DND-41 (cell line): ENCODE measurements at regions not wholly inside any gene's neighbourhood (a gene's known extent, or its start where the extent isn't known, plus 50 kb on each side); places are given as distances from the start of the nearest gene placed in this dataset.

Experiments used
- ATAC-seq: fragments of 200-7000 bp; cut with Tn5 transposase; 3 replicates; pipeline ENCODE4 v1.9.1; 2021; ENCODE audit warnings: low read depth; ENCODE audit not compliant: insufficient read depth
- DNase-seq: peaks from one replicate; pipeline ENCODE4 v3.0.0-alpha.2; 2020
- H2AFZ ChIP-seq: 2 replicates; pipeline ENCODE4 v1.6.0; 2012; ENCODE audit warnings: low read depth, low read length
- H3K27ac ChIP-seq: 2 replicates; pipeline ENCODE4 v1.5.1; 2012; ENCODE audit warnings: low read length, inconsistent platforms
- H3K27me3 ChIP-seq: fragments of 200-600 bp; sonication (generic); 2 replicates; pipeline ENCODE4 v1.6.0; 2012; ENCODE audit warnings: low read length, mild to moderate bottlenecking, inconsistent platforms; ENCODE audit not compliant: insufficient read depth, poor library complexity
- H3K36me3 ChIP-seq: 2 replicates; pipeline ENCODE4 v1.5.1; 2012; ENCODE audit warnings: low read length, inconsistent platforms; ENCODE audit not compliant: insufficient read depth
- H3K4me1 ChIP-seq: 2 replicates; pipeline ENCODE4 v1.5.1; 2012; ENCODE audit warnings: mild to moderate bottlenecking, low read length; ENCODE audit not compliant: insufficient read depth
- H3K4me2 ChIP-seq: 2 replicates; pipeline ENCODE4 v1.6.0; 2012; ENCODE audit warnings: mild to moderate bottlenecking, moderate library complexity, low read length, inconsistent platforms; ENCODE audit not compliant: insufficient read depth
- H3K4me3 ChIP-seq, 2 experiments: fragments of 200-600 bp in 1 of 2; shearing (Covaris generic) in 1 of 2; 2 replicates each; pipeline ENCODE4 v1.5.1; 2012 to 2016; ENCODE audit warnings: inconsistent platforms in 2 of 2, low read length in 2 of 2, mild to moderate bottlenecking in 2 of 2, low read depth in 1 of 2, moderate library complexity in 1 of 2
- H3K79me2 ChIP-seq: 2 replicates; pipeline ENCODE4 v1.6.0; 2012; ENCODE audit warnings: low read length, inconsistent platforms; ENCODE audit not compliant: insufficient read depth
- H3K9ac ChIP-seq: 2 replicates; pipeline ENCODE4 v1.6.0; 2012; ENCODE audit warnings: low read depth, mild to moderate bottlenecking, inconsistent platforms, low read length, moderate library complexity
- H3K9me3 ChIP-seq: 2 replicates; pipeline ENCODE4 v1.5.1; 2012; ENCODE audit warnings: low read length, moderate library complexity, mild to moderate bottlenecking, inconsistent platforms; ENCODE audit not compliant: insufficient read depth, severe bottlenecking
- H4K20me1 ChIP-seq: 2 replicates; pipeline ENCODE4 v1.6.0; 2012; ENCODE audit warnings: low read length; ENCODE audit not compliant: insufficient read depth
- EZH2 ChIP-seq: IDR thresholded peaks from 3 replicates; pipeline ENCODE4 v1.6.1; 2012; ENCODE audit warnings: borderline replicate concordance, low read depth, mild to moderate bottlenecking, moderate library complexity, low read length, inconsistent platforms; ENCODE audit not compliant: severe bottlenecking
- TF ChIP-seq, protein P1 (sequence below): IDR thresholded peaks from 2 replicates; pipeline ENCODE4 v1.5.1; 2012; ENCODE audit warnings: borderline replicate concordance, low read length, moderate library complexity, mild to moderate bottlenecking; ENCODE audit not compliant: poor library complexity, severe bottlenecking; ENCODE audit errors: extremely low read depth

DNA sequence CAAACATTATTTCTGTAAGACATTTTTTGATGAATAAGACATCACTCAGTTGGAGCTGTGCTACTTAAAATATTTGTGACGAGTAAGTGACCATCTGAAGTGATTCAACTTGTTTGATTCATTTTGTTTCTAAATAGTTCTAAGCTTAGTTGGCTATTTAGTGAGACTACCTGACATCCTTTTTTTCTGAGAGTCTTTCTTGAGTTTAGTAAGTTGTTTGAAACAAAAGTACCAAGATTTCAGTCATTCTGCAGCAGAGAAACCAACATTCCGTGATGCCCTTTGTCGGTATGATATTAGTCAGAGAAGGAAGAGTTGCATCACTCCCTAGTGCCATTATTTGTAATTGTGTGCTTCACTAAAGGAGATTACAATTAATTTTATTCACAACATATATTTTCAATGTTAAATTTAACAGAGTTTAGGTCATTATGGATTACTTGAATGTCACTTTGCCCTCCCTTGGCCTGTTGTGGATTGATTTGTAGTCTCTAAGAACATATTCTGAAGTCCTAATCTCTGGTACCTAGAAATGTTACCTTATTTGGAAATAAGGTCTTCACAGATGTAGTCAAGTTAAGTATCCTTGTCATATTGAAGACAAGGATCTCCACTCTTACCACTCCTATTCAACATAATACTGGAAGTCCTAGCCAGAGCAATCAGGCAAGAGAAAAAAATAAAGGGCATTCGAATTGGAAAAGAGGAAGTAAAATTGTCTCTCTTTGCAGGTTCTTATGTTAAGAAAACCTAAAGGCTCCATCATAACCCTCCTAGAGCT lies 212.2 kb downstream of the PCSK1 start:
- Histone ChIP-seq H3K9ac (no peak overlapping the region), H3K27ac (no peak overlapping the region), H2AFZ (no peak overlapping the region), H3K4me3 (no peak overlapping the region), H3K9me3 (no peaks in the 10 kb centered on the region), H4K20me1 (no peaks in the 10 kb centered on the region), H3K4me1 (no peaks in the 10 kb centered on the region), H3K4me2 (no peak overlapping the region), H3K36me3 (no peaks in the 10 kb centered on the region), H3K79me2 (no peaks in the 10 kb centered on the region), H3K27me3 (no peaks in the 10 kb centered on the region)
- DNase-seq = no peak
- no peak for ATAC-seq
- TF ChIP-seq, protein P1, sequence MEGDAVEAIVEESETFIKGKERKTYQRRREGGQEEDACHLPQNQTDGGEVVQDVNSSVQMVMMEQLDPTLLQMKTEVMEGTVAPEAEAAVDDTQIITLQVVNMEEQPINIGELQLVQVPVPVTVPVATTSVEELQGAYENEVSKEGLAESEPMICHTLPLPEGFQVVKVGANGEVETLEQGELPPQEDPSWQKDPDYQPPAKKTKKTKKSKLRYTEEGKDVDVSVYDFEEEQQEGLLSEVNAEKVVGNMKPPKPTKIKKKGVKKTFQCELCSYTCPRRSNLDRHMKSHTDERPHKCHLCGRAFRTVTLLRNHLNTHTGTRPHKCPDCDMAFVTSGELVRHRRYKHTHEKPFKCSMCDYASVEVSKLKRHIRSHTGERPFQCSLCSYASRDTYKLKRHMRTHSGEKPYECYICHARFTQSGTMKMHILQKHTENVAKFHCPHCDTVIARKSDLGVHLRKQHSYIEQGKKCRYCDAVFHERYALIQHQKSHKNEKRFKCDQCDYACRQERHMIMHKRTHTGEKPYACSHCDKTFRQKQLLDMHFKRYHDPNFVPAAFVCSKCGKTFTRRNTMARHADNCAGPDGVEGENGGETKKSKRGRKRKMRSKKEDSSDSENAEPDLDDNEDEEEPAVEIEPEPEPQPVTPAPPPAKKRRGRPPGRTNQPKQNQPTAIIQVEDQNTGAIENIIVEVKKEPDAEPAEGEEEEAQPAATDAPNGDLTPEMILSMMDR = no peak
- TF ChIP-seq EZH2 = no peak

DNA sequence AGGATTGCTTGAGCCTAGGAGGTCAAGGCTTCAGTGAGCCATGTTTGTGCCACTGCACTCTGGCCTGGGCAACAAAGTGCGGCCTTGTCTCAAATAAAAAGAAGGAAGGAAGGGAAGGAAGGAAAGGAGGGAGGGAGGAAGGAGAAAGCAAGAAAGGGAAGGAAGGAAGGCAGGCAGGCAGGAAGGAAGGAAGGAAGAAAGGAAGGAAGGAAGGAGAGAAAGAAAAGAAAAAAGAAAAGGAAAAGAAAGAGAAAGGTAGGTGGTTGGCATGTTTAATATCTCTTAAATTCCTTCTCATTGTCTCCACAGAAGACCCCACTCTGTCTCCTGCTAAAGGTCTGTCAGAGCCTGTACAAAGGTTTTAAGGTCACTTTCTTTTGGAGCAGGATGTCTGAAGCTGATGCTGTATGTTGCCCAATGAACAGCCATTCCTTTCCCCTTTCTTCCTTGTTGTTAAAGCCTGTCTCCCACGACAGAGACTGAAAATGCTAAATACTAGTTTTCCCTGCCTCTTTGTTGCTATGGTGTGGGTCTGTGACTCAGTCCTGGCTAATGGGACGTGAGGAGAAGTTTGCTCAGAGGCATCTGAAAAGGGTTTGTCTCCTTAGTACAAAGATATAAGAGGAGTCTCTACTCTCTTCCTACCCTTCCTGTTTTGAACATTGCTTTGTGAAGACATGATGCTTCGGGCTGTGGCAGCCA lies 213.3 kb downstream of the PCSK1 start:
- Histone ChIP-seq H3K4me3 (no peak overlapping the region), H4K20me1 (no peaks in the 10 kb centered on the region), H3K4me2 (no peak overlapping the region), H3K27ac (no peak overlapping the region), H3K9me3 (no peaks in the 10 kb centered on the region), H3K4me1 (no peaks in the 10 kb centered on the region), H3K79me2 (no peaks in the 10 kb centered on the region), H2AFZ (peak overlapping the region; percentile 17; the same call in 1 of the 2 replicates), H3K27me3 (no peaks in the 10 kb centered on the region), H3K36me3 (no peaks in the 10 kb centered on the region), H3K9ac (no peak overlapping the region)
- TF ChIP-seq EZH2 = no peak
- TF ChIP-seq, protein P1 = no peak
- ATAC-seq (no peak), DNase-seq (no peak)

DNA sequence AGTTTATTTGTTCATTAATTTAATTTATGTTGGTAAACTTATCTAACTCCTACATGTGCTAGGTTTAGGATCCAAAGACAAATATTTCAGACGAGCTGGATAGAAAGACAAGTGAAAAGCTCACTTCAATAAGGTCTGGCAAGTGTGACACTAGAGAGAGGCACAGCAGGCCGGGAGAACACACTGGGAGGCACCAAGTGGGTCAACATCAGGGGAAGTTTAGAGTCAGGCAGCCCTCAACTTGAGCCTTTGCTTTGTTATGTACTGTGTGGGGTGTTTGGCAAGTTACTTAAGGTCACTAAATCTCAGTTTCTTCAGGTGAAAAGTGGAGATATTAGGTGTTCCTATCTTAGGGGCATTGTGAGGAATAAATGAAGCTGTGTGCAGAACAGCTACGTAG lies 214.4 kb downstream of the PCSK1 start:
- TF ChIP-seq EZH2 = no peak
- TF ChIP-seq, protein P1 = no peak
- Histone ChIP-seq H3K4me2 (no peak overlapping the region), H3K9ac (no peak overlapping the region), H3K79me2 (no peaks in the 10 kb centered on the region), H4K20me1 (no peaks in the 10 kb centered on the region), H3K4me1 (no peaks in the 10 kb centered on the region), H3K36me3 (no peaks in the 10 kb centered on the region), H2AFZ (no peak overlapping the region), H3K4me3 (no peak overlapping the region), H3K27me3 (no peaks in the 10 kb centered on the region), H3K9me3 (no peaks in the 10 kb centered on the region), H3K27ac (no peak overlapping the region)
- DNase-seq (no peak), ATAC-seq (no peak)
